T-helper 1 cell treated with Interleukin-12 subunit alpha and Interleukin-12 subunit beta and Interleukin-4 antibody, amounts not matched to agents 30 μg/mL and 1 μg/mL, for 36 hours (primary cell): ENCODE measurements at regions not wholly inside any gene's neighbourhood (a gene's known extent, or its start where the extent isn't known, plus 50 kb on each side); places are given as distances from the start of the nearest gene placed in this dataset.
"Not testable (repeated sequence)": the region's sequence is repeated elsewhere in the genome, so short reads cannot be mapped to it uniquely, and the experiment has no call there.

ENCODE experiments used
- H3K27ac Mint-ChIP-seq: one replicate; pipeline ENCODE4 v1.8.0; 2021; ENCODE audit warnings: mild to moderate bottlenecking, mixed read lengths
- H3K27me3 Mint-ChIP-seq: one replicate; pipeline ENCODE4 v1.8.0; 2021; ENCODE audit warnings: low read depth, mixed read lengths
- H3K36me3 Mint-ChIP-seq: one replicate; pipeline ENCODE4 v1.8.0; 2021; ENCODE audit warnings: low read depth, mixed read lengths
- H3K4me1 Mint-ChIP-seq: one replicate; pipeline ENCODE4 v1.8.0; 2021; ENCODE audit warnings: low read depth, mixed read lengths
- H3K4me3 Mint-ChIP-seq: one replicate; pipeline ENCODE4 v1.8.0; 2021; ENCODE audit warnings: mild to moderate bottlenecking, moderate library complexity, mixed read lengths
- H3K9me3 Mint-ChIP-seq: one replicate; pipeline ENCODE4 v1.8.0; 2021; ENCODE audit warnings: mixed read lengths

- Mint-ChIP-seq H3K36me3 (no peaks in the 10 kb centered on the region), H3K4me1 (no peaks in the 10 kb centered on the region), H3K4me3 (no peak overlapping the region), H3K9me3 (no peaks in the 10 kb centered on the region), H3K27me3 (no peaks in the 10 kb centered on the region), H3K27ac (no peak overlapping the region)
Observed at GRCh38 chr3:40899286-40899712, 300.0 kb upstream of the CTNNB1 start.

- H3K9me3 Mint-ChIP-seq, result no peaks in the 10 kb centered on the region
- H3K4me1 Mint-ChIP-seq, result no peaks in the 10 kb centered on the region
- H3K4me3 Mint-ChIP-seq, result no peak overlapping the region
- H3K27me3 Mint-ChIP-seq, result no peaks in the 10 kb centered on the region
- no peaks in the 10 kb centered on the region for H3K36me3 Mint-ChIP-seq
- H3K27ac Mint-ChIP-seq, result no peak overlapping the region
Observed at GRCh38 chr3:40901298-40901697, 298.0 kb upstream of the CTNNB1 start.

GRCh38 chr3:40901796-40902195, 297.5 kb upstream of the CTNNB1 start:
- H3K9me3 Mint-ChIP-seq, result no peaks in the 10 kb centered on the region
- no peaks in the 10 kb centered on the region for H3K4me1 Mint-ChIP-seq
- H3K4me3 Mint-ChIP-seq, result no peak overlapping the region
- no peaks in the 10 kb centered on the region for H3K27me3 Mint-ChIP-seq
- H3K36me3 Mint-ChIP-seq, result no peaks in the 10 kb centered on the region
- no peak overlapping the region for H3K27ac Mint-ChIP-seq

GRCh38 chr3:40907907-40908465, 291.3 kb upstream of the CTNNB1 start:
- not testable (repeated sequence) for H3K4me1 Mint-ChIP-seq, H3K4me3 Mint-ChIP-seq, H3K9me3 Mint-ChIP-seq, H3K36me3 Mint-ChIP-seq, H3K27me3 Mint-ChIP-seq, H3K27ac Mint-ChIP-seq

- Mint-ChIP-seq H3K36me3 (no peaks in the 10 kb centered on the region), H3K9me3 (peaks cover 5% of the 10 kb centered on the region), H3K27me3 (no peaks in the 10 kb centered on the region), H3K4me1 (no peaks in the 10 kb centered on the region), H3K4me3 (no peak overlapping the region), H3K27ac (no peak overlapping the region)
Observed at GRCh38 chr3:40908612-40909011, 290.7 kb upstream of the CTNNB1 start.

GRCh38 chr3:40911264-40911663, 288.0 kb upstream of the CTNNB1 start:
- no peaks in the 10 kb centered on the region for H3K4me1 Mint-ChIP-seq
- no peak overlapping the region for H3K27ac Mint-ChIP-seq
- H3K27me3 Mint-ChIP-seq, result no peaks in the 10 kb centered on the region
- H3K4me3 Mint-ChIP-seq, result no peak overlapping the region
- no peaks in the 10 kb centered on the region for H3K36me3 Mint-ChIP-seq
- H3K9me3 Mint-ChIP-seq, result peaks cover 5% of the 10 kb centered on the region

- H3K36me3 Mint-ChIP-seq, result no peaks in the 10 kb centered on the region
- no peaks in the 10 kb centered on the region for H3K27me3 Mint-ChIP-seq
- H3K4me1 Mint-ChIP-seq, result no peaks in the 10 kb centered on the region
- H3K4me3 Mint-ChIP-seq, result no peak overlapping the region
- no peak overlapping the region for H3K27ac Mint-ChIP-seq
- H3K9me3 Mint-ChIP-seq, result peaks cover 5% of the 10 kb centered on the region
Observed at GRCh38 chr3:40911928-40912327, 287.4 kb upstream of the CTNNB1 start.

- H3K27me3 Mint-ChIP-seq, result no peaks in the 10 kb centered on the region
- H3K36me3 Mint-ChIP-seq, result no peaks in the 10 kb centered on the region
- no peaks in the 10 kb centered on the region for H3K4me1 Mint-ChIP-seq
- peaks cover 5% of the 10 kb centered on the region for H3K9me3 Mint-ChIP-seq
- no peak overlapping the region for H3K4me3 Mint-ChIP-seq
- H3K27ac Mint-ChIP-seq, result no peak overlapping the region
Observed at GRCh38 chr3:40912461-40912860, 286.8 kb upstream of the CTNNB1 start.

GRCh38 chr3:40913192-40913591, 286.1 kb upstream of the CTNNB1 start:
- no peaks in the 10 kb centered on the region for H3K27me3 Mint-ChIP-seq
- H3K36me3 Mint-ChIP-seq, result no peaks in the 10 kb centered on the region
- H3K4me3 Mint-ChIP-seq, result no peak overlapping the region
- H3K4me1 Mint-ChIP-seq, result no peaks in the 10 kb centered on the region
- no peak overlapping the region for H3K27ac Mint-ChIP-seq
- H3K9me3 Mint-ChIP-seq, result peaks cover 5% of the 10 kb centered on the region

GRCh38 chr3:40913641-40914040, 285.7 kb upstream of the CTNNB1 start:
- peaks cover 5% of the 10 kb centered on the region for H3K9me3 Mint-ChIP-seq
- H3K4me3 Mint-ChIP-seq, result no peak overlapping the region
- no peak overlapping the region for H3K27ac Mint-ChIP-seq
- no peaks in the 10 kb centered on the region for H3K36me3 Mint-ChIP-seq
- H3K4me1 Mint-ChIP-seq, result no peaks in the 10 kb centered on the region
- H3K27me3 Mint-ChIP-seq, result no peaks in the 10 kb centered on the region

- no peaks in the 10 kb centered on the region for H3K27me3 Mint-ChIP-seq
- no peaks in the 10 kb centered on the region for H3K4me1 Mint-ChIP-seq
- H3K4me3 Mint-ChIP-seq, result no peak overlapping the region
- no peaks in the 10 kb centered on the region for H3K36me3 Mint-ChIP-seq
- peaks cover 5% of the 10 kb centered on the region for H3K9me3 Mint-ChIP-seq
- H3K27ac Mint-ChIP-seq, result no peak overlapping the region
Observed at GRCh38 chr3:40914475-40914874, 284.8 kb upstream of the CTNNB1 start.

GRCh38 chr3:40915346-40915865, 283.9 kb upstream of the CTNNB1 start:
- no peaks in the 10 kb centered on the region for H3K4me1 Mint-ChIP-seq
- H3K27ac Mint-ChIP-seq, result no peak overlapping the region
- peaks cover 5% of the 10 kb centered on the region for H3K9me3 Mint-ChIP-seq
- no peaks in the 10 kb centered on the region for H3K27me3 Mint-ChIP-seq
- no peaks in the 10 kb centered on the region for H3K36me3 Mint-ChIP-seq
- H3K4me3 Mint-ChIP-seq, result no peak overlapping the region

GRCh38 chr3:40920041-40920440, 279.3 kb upstream of the CTNNB1 start:
- H3K9me3 Mint-ChIP-seq, result no peaks in the 10 kb centered on the region
- H3K36me3 Mint-ChIP-seq, result no peaks in the 10 kb centered on the region
- H3K27ac Mint-ChIP-seq, result no peak overlapping the region
- no peaks in the 10 kb centered on the region for H3K4me1 Mint-ChIP-seq
- no peak overlapping the region for H3K4me3 Mint-ChIP-seq
- no peaks in the 10 kb centered on the region for H3K27me3 Mint-ChIP-seq

GRCh38 chr3:40921251-40921650, 278.1 kb upstream of the CTNNB1 start:
- no peak overlapping the region for H3K27ac Mint-ChIP-seq
- H3K4me3 Mint-ChIP-seq, result no peak overlapping the region
- no peaks in the 10 kb centered on the region for H3K36me3 Mint-ChIP-seq
- no peaks in the 10 kb centered on the region for H3K9me3 Mint-ChIP-seq
- peaks cover 1% of the 10 kb centered on the region for H3K27me3 Mint-ChIP-seq
- no peaks in the 10 kb centered on the region for H3K4me1 Mint-ChIP-seq

GRCh38 chr3:40923143-40923542, 276.2 kb upstream of the CTNNB1 start:
- no peaks in the 10 kb centered on the region for H3K9me3 Mint-ChIP-seq
- no peaks in the 10 kb centered on the region for H3K4me1 Mint-ChIP-seq
- no peak overlapping the region for H3K27ac Mint-ChIP-seq
- H3K4me3 Mint-ChIP-seq, result no peak overlapping the region
- H3K27me3 Mint-ChIP-seq, result peaks cover 16% of the 10 kb centered on the region
- no peaks in the 10 kb centered on the region for H3K36me3 Mint-ChIP-seq

- Mint-ChIP-seq H3K27ac (no peak overlapping the region), H3K4me1 (no peaks in the 10 kb centered on the region), H3K27me3 (peaks cover 21% of the 10 kb centered on the region), H3K4me3 (no peak overlapping the region), H3K36me3 (no peaks in the 10 kb centered on the region), H3K9me3 (no peaks in the 10 kb centered on the region)
Observed at GRCh38 chr3:40923651-40924050, 275.7 kb upstream of the CTNNB1 start.
